ENCODE measurements at regions not wholly inside any gene's neighbourhood (a gene's known extent, or its start where the extent isn't known, plus 50 kb on each side); places are given as distances from the start of the nearest gene placed in this dataset.

DNA sequence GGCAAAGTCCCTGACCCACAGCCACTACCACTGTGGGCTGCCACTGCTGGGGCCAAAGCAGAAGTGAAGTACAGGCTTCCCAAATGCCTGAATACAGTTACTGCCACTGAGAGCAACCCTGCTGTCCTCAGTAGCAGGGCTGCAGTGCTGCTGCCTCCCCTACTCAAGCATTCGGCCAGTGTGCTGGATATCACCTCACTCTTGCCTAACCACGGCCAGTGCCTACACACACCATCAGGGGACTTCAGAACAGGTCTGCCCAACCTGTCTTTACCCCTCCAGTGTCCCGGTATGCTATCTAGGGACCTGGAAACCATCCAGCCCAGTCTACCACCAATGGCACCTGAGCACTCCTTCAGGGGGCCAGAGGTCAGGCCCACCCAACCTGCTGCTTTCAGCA, 261.5 kb upstream of the COL8A1 start:
- H3K27ac ChIP-seq: no peak overlapping the region
- H3K36me3 ChIP-seq: no peaks in the 10 kb centered on the region
- DNase-seq: no peak
- H3K27me3 ChIP-seq: no peaks in the 10 kb centered on the region
- ATAC-seq: no peak
- no peaks in the 10 kb centered on the region for H3K4me1 ChIP-seq
- no peak for TF ChIP-seq CTCF (IDR thresholded peaks at IDR 0.05)
- WGBS, 2 donors: 82 to 93% methylated on average over 3 of the region's 3 CpGs
- H3K4me3 ChIP-seq: no peak overlapping the region
- peaks cover 0 to 16% (median 0%) of the 10 kb centered on the region in 11 donors for H3K9me3 ChIP-seq
- intact Hi-C loops (cut with DNase I): no loop called here

DNA sequence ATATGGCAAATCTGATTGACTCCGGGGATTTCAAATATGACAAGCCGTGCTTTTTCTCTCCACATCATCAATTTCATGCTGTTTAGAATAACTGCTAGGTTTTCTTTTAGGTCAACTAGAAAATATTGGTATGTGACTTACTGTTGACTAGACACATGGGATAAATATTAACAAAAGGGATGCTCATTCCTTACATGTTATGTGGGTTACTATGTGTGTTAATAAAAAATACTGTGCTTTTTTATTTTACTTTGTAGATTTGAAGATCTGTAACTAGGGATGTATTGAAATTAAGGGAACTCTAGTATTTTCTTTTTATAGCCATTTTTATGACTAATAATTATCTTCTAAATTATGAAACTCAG, 264.6 kb upstream of the COL8A1 start:
- no peaks in the 10 kb centered on the region for H3K36me3 ChIP-seq
- DNase-seq (no peak), ATAC-seq (no peak)
- no peaks in the 10 kb centered on the region for H3K27me3 ChIP-seq
- H3K4me3 ChIP-seq: no peak overlapping the region
- 90% methylated on average over 2 of the region's 2 CpGs for WGBS, 2 donors
- intact Hi-C loops (cut with DNase I): no loop called here
- TF ChIP-seq CTCF (IDR thresholded peaks at IDR 0.05): no peak
- H3K4me1 ChIP-seq: no peaks in the 10 kb centered on the region
- no peaks in the 10 kb centered on the region for H3K9me3 ChIP-seq
- no peak overlapping the region for H3K27ac ChIP-seq

DNA sequence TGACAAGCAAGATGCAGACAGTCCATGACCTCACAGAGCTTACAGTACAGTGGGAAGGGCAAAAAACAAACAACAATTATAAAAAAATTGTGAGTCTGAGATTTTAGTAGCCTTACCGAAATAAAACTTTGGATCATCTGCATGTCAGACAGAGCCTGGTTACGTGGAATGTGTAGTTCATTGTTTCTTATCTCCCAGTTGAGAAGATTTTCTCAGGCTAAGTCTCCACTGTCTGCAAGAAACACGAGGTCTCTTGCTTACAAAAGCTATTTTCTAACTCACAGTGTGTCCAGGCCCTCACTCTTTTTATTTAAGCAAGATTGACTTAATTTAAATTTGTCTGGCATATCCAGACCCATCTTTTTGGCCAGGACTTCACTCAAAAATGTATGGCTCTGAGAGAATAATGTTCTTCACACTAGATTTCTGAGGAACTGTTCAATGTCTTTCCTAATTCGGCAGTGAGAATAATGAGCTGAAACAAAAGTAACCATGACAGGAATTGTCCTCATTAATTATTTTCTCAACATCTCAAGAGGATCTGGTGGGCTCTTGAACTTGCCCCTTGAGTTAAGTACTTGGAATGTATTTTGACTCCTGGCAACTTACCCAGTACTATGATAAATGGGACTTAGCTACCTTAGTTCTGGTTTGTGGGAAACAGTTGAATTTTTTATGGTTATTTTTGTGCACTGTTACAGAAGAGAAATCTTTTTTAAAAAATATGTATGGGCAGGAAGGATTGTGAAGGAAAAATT, 265.1 kb upstream of the COL8A1 start:
- DNase-seq (no peak), ATAC-seq (no peak)
- Histone ChIP-seq H3K9me3 (no peaks in the 10 kb centered on the region), H3K4me3 (no peak overlapping the region), H3K36me3 (no peaks in the 10 kb centered on the region), H3K27me3 (no peaks in the 10 kb centered on the region), H3K27ac (no peak overlapping the region), H3K4me1 (no peaks in the 10 kb centered on the region)
- TF ChIP-seq CTCF (IDR thresholded peaks at IDR 0.05): no peak
- WGBS, 2 donors: 51 to 54% methylated on average over 4 of the region's 4 CpGs
- intact Hi-C loops (cut with DNase I): no loop called here

- no peaks in the 10 kb centered on the region for H3K27me3 ChIP-seq
- no peak for TF ChIP-seq CTCF (IDR thresholded peaks at IDR 0.05)
- no peak overlapping the region for H3K27ac ChIP-seq
- no peaks in the 10 kb centered on the region for H3K4me1 ChIP-seq
- ATAC-seq (no peak), DNase-seq (no peak)
- H3K9me3 ChIP-seq: no peaks in the 10 kb centered on the region
- intact Hi-C loops (cut with DNase I): no loop called here
- WGBS, 2 donors: 71 to 75% methylated on average over 5 of the region's 5 CpGs
- H3K36me3 ChIP-seq: no peaks in the 10 kb centered on the region
- no peak overlapping the region for H3K4me3 ChIP-seq
Measured at GRCh38 chr3:99366663-99367429, 271.5 kb upstream of the COL8A1 start.

All from heart right ventricle (tissue), 16 donors.